HEK293 (cell line): ENCODE measurements at regions not wholly inside any gene's neighbourhood (a gene's known extent, or its start where the extent isn't known, plus 50 kb on each side); places are given as distances from the start of the nearest gene placed in this dataset.

Experiments used
- ZNF324 ChIP-seq: fragments of 450-650 bp; formaldehyde crosslinking; IDR thresholded peaks from 2 replicates; pipeline ENCODE4 v1.5.1; 2016; ENCODE audit warnings: missing biosample characterization, missing genetic modification characterization
- ZNF416 ChIP-seq: fragments of 450-650 bp; formaldehyde crosslinking; IDR thresholded peaks from 2 replicates; pipeline ENCODE4 v1.5.1; 2016; ENCODE audit warnings: missing biosample characterization, missing genetic modification characterization
- TF ChIP-seq, protein P1 (sequence below): IDR thresholded peaks from 2 replicates; pipeline ENCODE4 v1.6.1; 2011; ENCODE audit warnings: mild to moderate bottlenecking, low read depth, low read length, borderline replicate concordance

DNA sequence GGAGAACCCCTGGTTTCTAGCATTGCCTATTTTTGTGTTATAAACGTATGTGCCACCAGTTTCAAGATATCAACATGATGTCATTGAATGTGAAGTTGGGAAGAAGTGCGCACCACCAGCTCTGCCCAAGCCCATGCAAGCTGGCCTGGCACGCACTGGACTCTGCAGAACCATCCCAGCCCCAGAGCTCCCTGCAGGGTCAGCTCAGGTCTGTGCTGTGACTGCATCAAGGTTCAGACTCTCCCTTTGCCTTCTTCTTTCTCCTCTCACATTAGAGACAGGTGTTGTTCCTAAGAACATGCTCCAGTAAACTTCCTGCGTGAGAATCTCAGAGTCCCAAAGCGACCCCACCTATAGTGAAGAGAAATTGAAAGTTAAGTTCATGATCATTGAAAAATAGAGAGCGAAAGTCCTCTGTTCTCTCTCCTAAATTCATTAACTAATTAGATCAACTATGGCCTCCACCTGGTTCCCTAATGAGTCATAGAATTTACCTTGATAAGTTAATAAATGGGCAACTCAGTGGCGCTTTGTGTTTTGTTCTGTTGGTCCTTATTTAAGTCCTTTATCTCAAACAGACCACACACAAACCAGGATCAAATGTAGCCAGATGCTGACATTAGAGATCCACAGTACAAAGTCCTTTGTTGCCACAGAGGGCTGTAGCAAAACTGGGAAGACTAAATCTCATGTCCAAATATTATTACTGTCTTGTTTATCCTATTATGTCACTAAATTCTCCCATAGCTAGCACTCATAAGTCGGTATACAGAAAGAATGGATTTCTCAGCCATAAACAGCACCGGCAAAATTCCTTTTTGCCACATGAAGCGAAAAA is 432.3 kb downstream of the STK39 start:
- TF ChIP-seq, protein P1, sequence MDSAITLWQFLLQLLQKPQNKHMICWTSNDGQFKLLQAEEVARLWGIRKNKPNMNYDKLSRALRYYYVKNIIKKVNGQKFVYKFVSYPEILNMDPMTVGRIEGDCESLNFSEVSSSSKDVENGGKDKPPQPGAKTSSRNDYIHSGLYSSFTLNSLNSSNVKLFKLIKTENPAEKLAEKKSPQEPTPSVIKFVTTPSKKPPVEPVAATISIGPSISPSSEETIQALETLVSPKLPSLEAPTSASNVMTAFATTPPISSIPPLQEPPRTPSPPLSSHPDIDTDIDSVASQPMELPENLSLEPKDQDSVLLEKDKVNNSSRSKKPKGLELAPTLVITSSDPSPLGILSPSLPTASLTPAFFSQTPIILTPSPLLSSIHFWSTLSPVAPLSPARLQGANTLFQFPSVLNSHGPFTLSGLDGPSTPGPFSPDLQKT, result no peak
- TF ChIP-seq ZNF324 (tag by site-specific recombination) (no peak), ZNF416 (tag by site-specific recombination) (no peak)
